HL-60 (cell line): ENCODE measurements at regions not wholly inside any gene's neighbourhood (a gene's known extent, or its start where the extent isn't known, plus 50 kb on each side); places are given as distances from the start of the nearest gene placed in this dataset.

ENCODE experiments used
- POLR2AphosphoS5 ChIP-seq: IDR thresholded peaks from 2 replicates; pipeline ENCODE4 v1.6.1; 2012; ENCODE audit warnings: low read depth
- TF ChIP-seq, protein P1 (sequence below): IDR thresholded peaks from one replicate; pipeline ENCODE4 v1.5.1; 2011; ENCODE audit warnings: low read length, control low read depth, inconsistent platforms; ENCODE audit not compliant: insufficient read depth

GRCh38 chr17:79203657-79204056, 129.0 kb downstream of the ENGASE start:
- TF ChIP-seq POLR2AphosphoS5, result no peak
- TF ChIP-seq, protein P1, sequence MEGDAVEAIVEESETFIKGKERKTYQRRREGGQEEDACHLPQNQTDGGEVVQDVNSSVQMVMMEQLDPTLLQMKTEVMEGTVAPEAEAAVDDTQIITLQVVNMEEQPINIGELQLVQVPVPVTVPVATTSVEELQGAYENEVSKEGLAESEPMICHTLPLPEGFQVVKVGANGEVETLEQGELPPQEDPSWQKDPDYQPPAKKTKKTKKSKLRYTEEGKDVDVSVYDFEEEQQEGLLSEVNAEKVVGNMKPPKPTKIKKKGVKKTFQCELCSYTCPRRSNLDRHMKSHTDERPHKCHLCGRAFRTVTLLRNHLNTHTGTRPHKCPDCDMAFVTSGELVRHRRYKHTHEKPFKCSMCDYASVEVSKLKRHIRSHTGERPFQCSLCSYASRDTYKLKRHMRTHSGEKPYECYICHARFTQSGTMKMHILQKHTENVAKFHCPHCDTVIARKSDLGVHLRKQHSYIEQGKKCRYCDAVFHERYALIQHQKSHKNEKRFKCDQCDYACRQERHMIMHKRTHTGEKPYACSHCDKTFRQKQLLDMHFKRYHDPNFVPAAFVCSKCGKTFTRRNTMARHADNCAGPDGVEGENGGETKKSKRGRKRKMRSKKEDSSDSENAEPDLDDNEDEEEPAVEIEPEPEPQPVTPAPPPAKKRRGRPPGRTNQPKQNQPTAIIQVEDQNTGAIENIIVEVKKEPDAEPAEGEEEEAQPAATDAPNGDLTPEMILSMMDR, result no peak
